Testis (tissue), 2 donors: ENCODE measurements at regions not wholly inside any gene's neighbourhood (a gene's known extent, or its start where the extent isn't known, plus 50 kb on each side); places are given as distances from the start of the nearest gene placed in this dataset.

Experiments
- CTCF ChIP-seq, 3 experiments: fragments of 450-650 bp in 2 of 3; fragments of 200-600 bp in 1 of 3; sonication (generic) in 1 of 3; IDR thresholded peaks; one replicate each; pipeline ENCODE4 v1.5.1; 2016 to 2019; ENCODE audit warnings: antibody characterized with exemption in 3 of 3, mild to moderate bottlenecking in 2 of 3, moderate library complexity in 1 of 3
- POLR2A ChIP-seq: fragments of 450-650 bp; IDR thresholded peaks from one replicate; pipeline ENCODE4 v1.6.1; 2017; ENCODE audit warnings: antibody characterized with exemption, mild to moderate bottlenecking, moderate library complexity

GRCh38 chr2:66699416-66699792, 264.5 kb downstream of the MEIS1 start:
- TF ChIP-seq CTCF (IDR thresholded peaks at IDR 0.05) (no peak), POLR2A (no peak)
